Activated CD8-positive, alpha-beta memory T cell treated with anti-CD3 and anti-CD28 coated beads, Interleukin-2, amount 10 ng/mL, durations not matched to agents 7 days and 5 days (primary cell): ENCODE measurements at regions not wholly inside any gene's neighbourhood (a gene's known extent, or its start where the extent isn't known, plus 50 kb on each side); places are given as distances from the start of the nearest gene placed in this dataset.
"Not testable (repeated sequence)": the region's sequence is repeated elsewhere in the genome, so short reads cannot be mapped to it uniquely, and the experiment has no call there.

ENCODE experiments used
- ATAC-seq: fragments of 150-1000 bp; cut with Tn5 transposase; one replicate; pipeline ENCODE4 v1.10.0; 2021; ENCODE audit warnings: moderate library complexity
- CTCF ChIA-PET: fragments of 350-600 bp; sonication (Branson Sonifier 250); formaldehyde crosslinking; loops from one replicate; lab custom pipeline; 2021; ENCODE audit warnings: antibody characterized with exemption; lab: Charles Lee
- DNase-seq: peaks from one replicate; pipeline ENCODE4 v3.0.0-alpha.2; 2020
- H3K27ac Mint-ChIP-seq: one replicate; pipeline ENCODE4 v1.8.0; 2021; ENCODE audit warnings: mild to moderate bottlenecking, mixed read lengths
- H3K27me3 Mint-ChIP-seq: one replicate; pipeline ENCODE4 v1.8.0; 2021; ENCODE audit warnings: mixed read lengths
- H3K36me3 Mint-ChIP-seq: one replicate; pipeline ENCODE4 v1.8.0; 2021; ENCODE audit warnings: mild to moderate bottlenecking, mixed read lengths
- H3K4me1 Mint-ChIP-seq: one replicate; pipeline ENCODE4 v1.8.0; 2021; ENCODE audit warnings: mixed read lengths
- H3K4me3 Mint-ChIP-seq: one replicate; pipeline ENCODE4 v1.8.0; 2021; ENCODE audit warnings: mild to moderate bottlenecking, moderate library complexity, mixed read lengths
- H3K9me3 Mint-ChIP-seq: one replicate; pipeline ENCODE4 v1.8.0; 2022; ENCODE audit warnings: low read depth, mixed read lengths

DNA sequence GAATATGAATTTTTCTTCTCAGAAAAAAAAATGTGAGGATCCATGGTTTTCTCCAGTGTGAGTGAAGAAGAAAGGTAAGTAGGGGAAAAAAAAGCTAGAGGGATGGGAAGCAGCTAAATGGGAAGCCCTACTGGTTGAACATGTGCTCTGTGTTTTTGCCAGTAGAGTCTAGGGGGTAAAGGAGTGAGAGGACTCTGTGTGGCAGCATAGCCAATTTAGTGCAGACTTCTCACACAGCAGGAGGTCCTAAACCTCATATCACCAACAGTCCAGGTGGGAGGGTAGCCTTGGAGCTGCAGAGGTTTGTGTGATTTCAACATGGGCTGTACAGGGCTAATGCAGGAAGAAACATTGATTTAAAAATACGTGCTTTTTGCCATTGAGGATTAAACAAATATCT lies 334.5 kb upstream of the SPHKAP start:
- ATAC-seq (no peak), DNase-seq (no peak)
- no peak overlapping the region for H3K27ac Mint-ChIP-seq
- H3K9me3 Mint-ChIP-seq: peaks cover 17% of the 10 kb centered on the region
- CTCF ChIA-PET: no interaction called here
- H3K36me3 Mint-ChIP-seq: no peaks in the 10 kb centered on the region
- no peaks in the 10 kb centered on the region for H3K4me1 Mint-ChIP-seq
- no peaks in the 10 kb centered on the region for H3K27me3 Mint-ChIP-seq
- H3K4me3 Mint-ChIP-seq: no peak overlapping the region

DNA sequence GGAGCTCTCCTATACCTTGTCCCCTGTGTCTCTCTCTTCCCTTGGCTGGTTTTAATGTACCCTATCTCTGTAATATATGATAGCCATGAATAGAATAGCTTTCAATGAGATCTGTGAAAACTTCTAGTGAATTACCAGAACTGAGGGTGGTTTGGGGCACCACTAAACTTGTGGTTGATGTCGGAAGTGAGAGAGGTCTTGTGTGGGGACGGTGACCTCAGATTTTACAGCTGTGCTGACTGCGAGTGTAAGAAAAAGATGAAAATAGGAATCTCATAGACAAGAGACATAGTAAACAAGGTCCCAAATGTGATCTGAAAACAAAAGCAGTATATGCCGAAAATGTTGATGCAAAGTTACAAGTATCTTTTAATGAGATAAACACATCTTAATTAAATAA lies 332.0 kb upstream of the SPHKAP start:
- peaks cover 15% of the 10 kb centered on the region for H3K9me3 Mint-ChIP-seq
- H3K27ac Mint-ChIP-seq, CTCF ChIA-PET: not testable (repeated sequence)

DNA sequence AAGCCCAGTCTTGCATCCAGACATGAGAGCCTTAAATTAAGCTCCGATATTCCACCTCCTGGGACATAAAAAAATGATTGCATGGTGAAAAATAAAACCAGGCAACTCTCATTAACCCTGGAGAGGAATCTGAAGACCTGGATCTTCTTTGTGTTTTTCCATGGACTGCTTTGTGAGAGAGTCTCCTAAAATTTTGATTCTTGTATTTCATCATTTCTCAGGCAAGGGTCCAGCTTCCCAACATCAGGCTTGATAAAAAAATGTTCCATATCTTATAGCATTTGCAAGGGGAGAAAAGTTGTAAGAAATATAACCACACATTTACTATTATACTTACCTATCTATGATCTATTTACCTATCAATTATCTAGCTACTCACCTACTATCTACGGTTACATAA lies 327.5 kb upstream of the SPHKAP start:
- Mint-ChIP-seq H3K9me3 (peaks cover 12% of the 10 kb centered on the region), H3K27ac (no peak overlapping the region), H3K4me1 (no peaks in the 10 kb centered on the region), H3K27me3 (no peaks in the 10 kb centered on the region), H3K36me3 (no peaks in the 10 kb centered on the region), H3K4me3 (no peak overlapping the region)
- DNase-seq (no peak), ATAC-seq (no peak)
- CTCF ChIA-PET: no interaction called here

More for the DNA sequence above, 332.0 kb upstream of the SPHKAP start:
- not testable (repeated sequence) for ATAC-seq, H3K27me3 Mint-ChIP-seq, DNase-seq, H3K4me3 Mint-ChIP-seq, H3K4me1 Mint-ChIP-seq, H3K36me3 Mint-ChIP-seq

DNA sequence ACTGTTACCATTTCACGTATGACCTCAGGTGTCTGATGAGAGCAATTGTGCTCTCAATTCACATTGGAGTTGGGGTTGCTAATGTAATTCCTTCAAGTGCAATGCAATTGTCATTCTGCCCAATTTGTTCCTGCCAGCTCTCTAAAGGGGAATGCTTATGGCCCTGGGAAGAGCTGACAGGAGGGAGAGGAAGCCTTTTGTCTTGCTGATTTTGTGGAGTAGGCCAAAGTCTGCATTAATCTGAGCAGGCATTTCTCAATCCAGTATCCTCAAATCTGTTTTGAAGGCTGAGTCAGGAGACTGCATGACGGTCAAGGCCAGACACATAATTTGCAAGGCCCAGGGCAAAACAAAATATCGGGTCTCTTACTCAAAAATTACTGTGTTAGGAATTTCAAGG lies 326.4 kb upstream of the SPHKAP start:
- ATAC-seq: no peak
- Mint-ChIP-seq H3K36me3 (no peaks in the 10 kb centered on the region), H3K27me3 (no peaks in the 10 kb centered on the region), H3K9me3 (peaks cover 12% of the 10 kb centered on the region), H3K27ac (no peak overlapping the region), H3K4me1 (no peaks in the 10 kb centered on the region), H3K4me3 (no peak overlapping the region)
- CTCF ChIA-PET: no interaction called here
- DNase-seq: no peak

DNA sequence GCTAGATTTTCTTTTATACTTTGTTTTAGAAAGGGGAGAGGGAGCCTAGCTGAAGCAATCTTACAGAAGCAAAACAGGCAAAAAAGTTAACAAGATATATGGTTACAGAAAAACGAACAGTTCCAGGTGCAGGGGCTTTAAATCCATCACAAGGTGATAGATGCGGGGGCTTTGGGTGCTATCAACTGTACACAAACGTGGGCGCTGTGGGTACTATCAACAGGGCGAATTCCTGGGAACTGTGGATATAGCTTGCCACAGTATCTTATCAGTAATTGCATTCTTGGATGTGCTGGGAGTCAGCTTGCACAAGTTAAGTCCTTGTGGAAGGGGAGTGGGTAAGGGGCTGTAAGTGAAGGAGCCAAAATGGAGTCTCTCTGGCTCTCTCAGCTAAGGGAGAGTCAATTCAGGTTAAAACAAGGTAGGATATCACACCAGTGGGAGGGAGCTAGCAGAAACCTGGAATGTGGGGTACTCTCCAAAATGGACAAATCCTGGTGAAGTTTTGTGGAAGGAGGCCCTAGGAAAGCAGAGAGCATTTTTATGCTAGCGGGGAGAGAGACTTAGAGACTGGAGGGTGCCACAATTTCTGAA lies 325.8 kb upstream of the SPHKAP start:
- H3K4me1 Mint-ChIP-seq: no peaks in the 10 kb centered on the region
- ATAC-seq: no peak
- no peak overlapping the region for H3K4me3 Mint-ChIP-seq
- CTCF ChIA-PET: no interaction called here
- H3K27me3 Mint-ChIP-seq: no peaks in the 10 kb centered on the region
- no peak for DNase-seq
- no peaks in the 10 kb centered on the region for H3K36me3 Mint-ChIP-seq
- no peak overlapping the region for H3K27ac Mint-ChIP-seq
- H3K9me3 Mint-ChIP-seq: peaks cover 12% of the 10 kb centered on the region

DNA sequence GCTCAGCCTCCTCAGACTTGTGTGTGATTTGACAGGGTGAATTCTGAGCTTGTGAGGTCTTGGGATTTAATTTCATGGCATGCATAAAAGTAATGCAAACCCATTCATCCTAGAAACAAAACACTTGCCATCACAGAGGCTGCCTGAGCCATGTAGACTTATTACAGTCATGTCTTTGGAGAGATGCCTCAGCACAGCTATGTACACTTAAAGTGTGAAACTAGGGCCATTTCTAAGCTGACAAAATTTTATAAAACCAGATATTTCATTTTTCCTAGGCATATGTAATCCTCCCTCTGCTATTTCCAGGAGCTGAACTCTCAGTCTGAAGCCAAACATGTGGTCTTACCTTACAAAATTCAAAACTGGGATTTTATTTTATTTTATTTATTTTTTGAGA lies 322.2 kb upstream of the SPHKAP start:
- Mint-ChIP-seq H3K27me3 (no peaks in the 10 kb centered on the region), H3K4me1 (no peaks in the 10 kb centered on the region), H3K27ac (no peak overlapping the region), H3K9me3 (peaks cover 12% of the 10 kb centered on the region), H3K36me3 (no peaks in the 10 kb centered on the region), H3K4me3 (no peak overlapping the region)
- DNase-seq (no peak), ATAC-seq (no peak)
- CTCF ChIA-PET: no interaction called here

DNA sequence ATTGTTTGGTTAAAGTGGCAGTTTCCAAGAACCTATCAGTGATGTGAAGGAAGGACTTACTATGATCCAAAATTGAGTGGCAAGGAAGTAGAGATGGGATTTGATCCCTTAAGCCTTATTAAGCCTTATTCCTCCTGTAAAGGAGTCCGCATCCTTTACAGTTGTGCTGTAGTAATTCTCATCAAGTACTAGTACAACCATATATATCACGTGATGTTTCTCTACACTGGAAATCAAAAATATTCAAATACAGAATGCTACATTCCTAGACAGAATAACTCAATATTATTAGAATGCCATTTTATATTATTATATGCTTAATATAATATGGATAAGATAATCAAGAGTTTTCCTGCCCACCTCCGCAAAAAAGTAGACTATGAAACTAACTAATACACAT lies 312.4 kb upstream of the SPHKAP start:
- H3K27ac Mint-ChIP-seq: no peak overlapping the region
- no peaks in the 10 kb centered on the region for H3K27me3 Mint-ChIP-seq
- no peak for ATAC-seq
- no peaks in the 10 kb centered on the region for H3K4me1 Mint-ChIP-seq
- H3K9me3 Mint-ChIP-seq: peaks cover 7% of the 10 kb centered on the region
- DNase-seq: no peak
- no peak overlapping the region for H3K4me3 Mint-ChIP-seq
- CTCF ChIA-PET: no interaction called here
- H3K36me3 Mint-ChIP-seq: no peaks in the 10 kb centered on the region

DNA sequence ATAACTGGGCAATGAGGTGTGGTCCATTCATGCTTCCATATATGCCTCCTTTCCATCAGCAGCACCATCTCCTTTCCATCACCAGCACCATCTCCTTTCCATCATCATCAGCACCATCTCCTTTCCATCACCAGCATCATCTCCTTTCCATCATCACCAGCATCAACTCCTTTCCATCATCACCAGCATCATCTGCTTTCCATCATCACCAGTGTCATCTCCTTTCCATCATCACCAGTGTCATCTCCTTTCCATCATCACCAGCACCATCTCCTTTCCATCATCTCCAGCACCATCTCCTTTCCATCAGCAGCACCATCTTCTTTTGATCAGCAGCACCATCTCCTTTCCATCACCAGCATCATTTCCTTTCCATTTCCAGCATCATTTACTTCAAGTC lies 297.5 kb upstream of the SPHKAP start:
- H3K4me1 Mint-ChIP-seq: no peaks in the 10 kb centered on the region
- H3K27ac Mint-ChIP-seq: no peak overlapping the region
- H3K4me3 Mint-ChIP-seq: no peak overlapping the region
- DNase-seq (no peak), ATAC-seq (no peak)
- H3K36me3 Mint-ChIP-seq: no peaks in the 10 kb centered on the region
- peaks cover 4% of the 10 kb centered on the region for H3K9me3 Mint-ChIP-seq
- no peaks in the 10 kb centered on the region for H3K27me3 Mint-ChIP-seq
- CTCF ChIA-PET: no interaction called here

DNA sequence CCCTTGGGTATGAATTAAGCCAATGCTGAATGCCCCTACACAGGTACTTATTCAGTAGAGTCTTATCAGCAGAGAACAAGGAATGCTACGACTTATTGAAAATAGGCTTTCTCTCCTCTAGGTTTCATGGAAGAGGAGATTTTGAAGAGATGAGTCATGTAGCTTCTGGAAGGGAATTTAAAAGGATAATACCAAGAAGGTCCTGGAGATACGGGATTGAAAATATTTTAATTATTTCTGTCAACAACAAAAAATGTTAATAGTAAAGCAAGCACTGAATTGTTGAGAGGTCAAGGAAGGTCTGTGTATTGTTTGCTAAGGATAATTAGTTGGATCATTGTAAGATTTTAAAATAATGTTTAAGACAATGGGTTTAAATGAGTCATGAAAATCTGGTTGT lies 293.0 kb upstream of the SPHKAP start:
- ATAC-seq (no peak), DNase-seq (no peak)
- CTCF ChIA-PET: no interaction called here
- Mint-ChIP-seq H3K27me3 (no peaks in the 10 kb centered on the region), H3K36me3 (no peaks in the 10 kb centered on the region), H3K27ac (no peak overlapping the region), H3K4me1 (no peaks in the 10 kb centered on the region), H3K4me3 (no peak overlapping the region), H3K9me3 (peaks cover 6% of the 10 kb centered on the region)

DNA sequence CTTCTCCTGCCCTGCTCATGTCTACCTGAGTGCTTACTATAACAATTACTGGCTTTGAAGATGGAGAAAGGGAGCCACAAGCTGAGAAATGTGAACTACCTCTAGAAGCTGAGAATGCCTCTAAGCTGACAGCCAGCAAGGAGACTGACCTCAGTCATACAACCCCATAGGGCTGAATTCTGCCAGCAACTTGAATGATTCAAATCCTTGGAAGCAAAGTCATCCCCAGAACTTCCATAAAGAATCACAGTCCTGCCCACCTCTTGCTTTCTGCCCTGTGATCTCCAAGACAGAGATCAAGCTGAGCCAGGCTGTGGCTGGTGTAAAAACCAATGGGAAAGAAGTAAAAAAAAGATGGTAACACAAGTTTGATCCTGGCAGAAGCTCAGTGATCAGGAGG lies 288.2 kb upstream of the SPHKAP start:
- H3K27me3 Mint-ChIP-seq: no peaks in the 10 kb centered on the region
- no peaks in the 10 kb centered on the region for H3K36me3 Mint-ChIP-seq
- CTCF ChIA-PET: no interaction called here
- H3K9me3 Mint-ChIP-seq: peaks cover 11% of the 10 kb centered on the region
- DNase-seq (no peak), ATAC-seq (no peak)
- no peaks in the 10 kb centered on the region for H3K4me1 Mint-ChIP-seq
- H3K27ac Mint-ChIP-seq: no peak overlapping the region
- H3K4me3 Mint-ChIP-seq: no peak overlapping the region

DNA sequence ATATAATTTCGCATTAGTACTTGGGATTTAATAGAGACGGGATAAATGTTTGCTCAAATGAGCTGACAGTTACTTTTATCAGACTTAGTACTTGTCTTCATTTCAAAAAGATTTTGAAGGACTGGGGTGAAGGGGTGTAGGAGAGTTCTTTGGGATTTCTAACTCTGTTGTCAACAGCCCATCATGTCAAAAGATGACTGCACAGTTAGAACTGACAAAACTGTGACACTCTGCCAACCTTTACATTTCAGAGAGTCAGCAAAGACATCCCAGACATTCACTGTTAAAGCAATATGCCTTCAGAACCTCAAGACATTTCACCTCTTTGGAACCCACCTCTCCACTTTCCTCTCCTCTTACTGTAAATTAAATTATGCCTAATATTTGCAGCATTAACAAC lies 285.4 kb upstream of the SPHKAP start:
- Mint-ChIP-seq H3K27ac (no peak overlapping the region), H3K9me3 (peaks cover 18% of the 10 kb centered on the region), H3K4me3 (no peak overlapping the region), H3K4me1 (no peaks in the 10 kb centered on the region), H3K36me3 (no peaks in the 10 kb centered on the region), H3K27me3 (no peaks in the 10 kb centered on the region)
- DNase-seq (no peak), ATAC-seq (no peak)
- CTCF ChIA-PET: no interaction called here

DNA sequence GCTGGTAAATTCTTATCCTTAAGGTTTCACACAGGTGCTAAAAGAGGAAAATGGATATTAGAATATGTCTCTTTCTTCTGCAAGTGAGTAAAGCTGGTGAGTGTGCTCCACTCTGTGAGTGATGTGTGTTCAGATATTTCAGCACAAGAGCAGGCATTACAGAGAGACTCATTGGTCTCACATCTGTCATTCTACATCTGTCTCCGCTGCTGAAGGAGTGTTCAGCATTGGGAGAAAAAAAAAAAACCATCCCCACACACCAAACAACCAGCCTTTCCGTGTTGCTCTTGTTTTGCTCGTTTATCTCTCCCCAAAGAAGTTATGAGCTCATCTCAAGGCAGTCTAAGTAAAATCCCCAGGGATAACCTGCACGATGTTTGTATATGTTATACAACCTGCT lies 283.9 kb upstream of the SPHKAP start:
- H3K4me3 Mint-ChIP-seq: no peak overlapping the region
- H3K4me1 Mint-ChIP-seq: no peaks in the 10 kb centered on the region
- no peak overlapping the region for H3K27ac Mint-ChIP-seq
- no peaks in the 10 kb centered on the region for H3K27me3 Mint-ChIP-seq
- DNase-seq: no peak
- no peaks in the 10 kb centered on the region for H3K36me3 Mint-ChIP-seq
- H3K9me3 Mint-ChIP-seq: peaks cover 16% of the 10 kb centered on the region
- CTCF ChIA-PET: no interaction called here
- no peak for ATAC-seq

DNA sequence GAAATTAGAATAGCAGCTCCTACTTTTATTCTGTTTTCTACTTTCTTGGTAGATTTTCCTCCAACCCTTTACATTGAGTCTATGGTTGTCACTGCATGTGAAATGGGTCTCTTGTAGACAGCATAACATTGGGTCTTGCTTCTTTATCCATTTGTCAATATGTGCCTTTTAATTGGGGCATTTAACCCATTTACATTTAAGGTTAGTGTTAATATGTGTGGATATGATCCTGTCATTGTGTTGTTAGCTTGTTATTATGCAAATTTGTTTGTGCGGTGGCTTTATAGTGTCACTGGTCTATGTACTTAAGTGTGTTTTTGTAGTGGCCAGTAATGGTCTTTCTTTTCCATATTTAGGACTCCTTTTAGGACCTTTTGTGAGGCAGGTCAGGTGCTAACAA lies 276.9 kb upstream of the SPHKAP start:
- DNase-seq (no peak), ATAC-seq (no peak)
- H3K36me3 Mint-ChIP-seq: no peaks in the 10 kb centered on the region
- no peak overlapping the region for H3K27ac Mint-ChIP-seq
- no peaks in the 10 kb centered on the region for H3K4me1 Mint-ChIP-seq
- H3K9me3 Mint-ChIP-seq: peaks cover 34% of the 10 kb centered on the region
- CTCF ChIA-PET: no interaction called here
- H3K27me3 Mint-ChIP-seq: no peaks in the 10 kb centered on the region
- H3K4me3 Mint-ChIP-seq: no peak overlapping the region

DNA sequence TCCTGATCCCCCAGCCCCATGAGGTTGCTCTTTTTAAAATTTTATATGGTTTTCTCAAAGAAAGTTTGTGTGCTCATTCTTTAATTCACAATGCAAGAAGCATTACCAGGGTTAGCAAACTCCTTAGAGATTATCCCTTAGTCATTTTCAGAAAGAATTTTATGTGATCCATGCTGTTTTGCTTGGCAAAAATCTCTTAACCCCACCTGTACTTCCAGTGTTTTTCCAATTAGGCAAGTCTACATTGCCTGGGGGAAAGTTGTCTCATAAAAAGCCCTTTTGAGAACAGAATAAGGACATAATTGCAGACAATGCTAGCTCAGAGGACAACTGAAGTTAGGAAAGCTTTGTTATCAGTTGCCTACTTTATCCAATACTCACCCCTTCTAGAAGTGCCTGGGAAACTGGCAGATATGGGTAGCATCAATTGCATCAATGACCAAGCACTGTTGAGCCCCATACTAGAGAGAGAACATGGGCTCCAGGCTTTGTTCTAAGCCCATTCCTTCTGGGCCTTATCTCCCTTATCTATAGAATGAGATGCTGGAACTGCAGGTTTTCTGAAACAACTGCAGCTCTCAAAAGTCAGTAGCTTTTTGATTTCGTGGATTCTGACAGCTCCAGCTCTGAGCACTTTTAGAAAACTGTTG lies 265.9 kb upstream of the SPHKAP start:
- Mint-ChIP-seq H3K4me3 (no peak overlapping the region), H3K4me1 (no peaks in the 10 kb centered on the region), H3K27me3 (no peaks in the 10 kb centered on the region), H3K27ac (no peak overlapping the region), H3K36me3 (no peaks in the 10 kb centered on the region), H3K9me3 (peaks cover 7% of the 10 kb centered on the region)
- DNase-seq (no peak), ATAC-seq (no peak)
- CTCF ChIA-PET: no interaction called here

DNA sequence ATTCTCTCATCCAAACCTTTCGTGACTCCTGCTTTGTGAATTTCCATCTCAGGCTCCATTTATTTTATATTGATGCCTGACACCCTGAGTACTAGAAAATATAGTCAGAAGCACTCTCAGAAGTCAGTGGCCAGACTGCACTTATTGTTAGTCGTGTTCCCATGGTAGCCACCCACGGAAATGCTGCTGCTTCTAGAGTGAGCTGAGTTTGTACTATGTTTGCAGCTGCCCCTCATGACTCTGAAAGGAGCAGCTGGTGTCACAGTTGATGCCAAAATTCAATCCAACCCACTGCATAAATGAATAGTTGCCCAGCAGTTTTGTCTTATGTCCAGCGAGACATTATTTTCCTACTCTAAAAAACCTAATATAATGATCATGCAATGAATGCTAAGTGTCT lies 265.2 kb upstream of the SPHKAP start:
- no peaks in the 10 kb centered on the region for H3K36me3 Mint-ChIP-seq
- H3K4me3 Mint-ChIP-seq: no peak overlapping the region
- no peaks in the 10 kb centered on the region for H3K4me1 Mint-ChIP-seq
- no peaks in the 10 kb centered on the region for H3K27me3 Mint-ChIP-seq
- no peak overlapping the region for H3K27ac Mint-ChIP-seq
- ATAC-seq (no peak), DNase-seq (no peak)
- CTCF ChIA-PET: no interaction called here
- H3K9me3 Mint-ChIP-seq: peaks cover 7% of the 10 kb centered on the region
